ENCODE measurements at regions not wholly inside any gene's neighbourhood (a gene's known extent, or its start where the extent isn't known, plus 50 kb on each side); places are given as distances from the start of the nearest gene placed in this dataset.

DNA sequence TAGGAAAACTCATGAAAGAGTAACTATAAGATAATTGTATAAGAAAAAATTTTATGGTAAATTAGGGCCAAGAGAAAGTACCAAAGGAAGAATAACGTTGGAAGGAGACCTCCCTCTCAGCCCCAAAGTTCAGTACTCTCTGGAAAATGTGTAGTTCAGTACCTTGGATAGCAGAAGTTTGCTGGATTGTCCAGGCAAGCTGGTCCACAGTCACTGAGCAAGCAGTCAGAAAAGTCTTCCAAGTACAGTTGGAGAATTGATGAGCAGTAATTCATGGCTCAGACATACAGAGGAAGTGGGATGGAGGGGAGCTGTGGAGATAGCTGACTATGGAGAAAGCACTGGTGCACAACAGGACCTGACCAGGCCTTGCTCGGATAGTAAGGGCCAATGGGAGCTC lies 598.2 kb upstream of the NDST4 start:
- no peak for DNase-seq

DNA sequence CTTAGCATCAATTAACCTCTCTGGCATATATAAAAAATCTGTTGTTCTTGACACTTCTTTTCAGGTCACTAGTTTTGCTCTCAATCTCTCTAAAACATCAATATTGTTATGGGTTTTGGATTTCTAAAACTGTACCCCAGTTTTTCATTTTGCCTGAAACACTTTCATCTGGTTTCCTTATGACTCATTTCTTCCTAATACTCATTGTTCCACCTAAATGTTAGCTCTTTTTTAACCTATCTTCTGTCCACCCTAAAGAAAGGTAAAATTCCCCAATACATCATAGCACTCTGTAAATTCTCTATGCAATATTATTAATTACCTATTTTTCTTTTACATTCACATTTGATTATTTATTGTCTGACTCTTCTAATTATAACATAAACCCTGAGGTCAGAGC lies 575.5 kb upstream of the NDST4 start:
- DNase-seq = no peak

DNA sequence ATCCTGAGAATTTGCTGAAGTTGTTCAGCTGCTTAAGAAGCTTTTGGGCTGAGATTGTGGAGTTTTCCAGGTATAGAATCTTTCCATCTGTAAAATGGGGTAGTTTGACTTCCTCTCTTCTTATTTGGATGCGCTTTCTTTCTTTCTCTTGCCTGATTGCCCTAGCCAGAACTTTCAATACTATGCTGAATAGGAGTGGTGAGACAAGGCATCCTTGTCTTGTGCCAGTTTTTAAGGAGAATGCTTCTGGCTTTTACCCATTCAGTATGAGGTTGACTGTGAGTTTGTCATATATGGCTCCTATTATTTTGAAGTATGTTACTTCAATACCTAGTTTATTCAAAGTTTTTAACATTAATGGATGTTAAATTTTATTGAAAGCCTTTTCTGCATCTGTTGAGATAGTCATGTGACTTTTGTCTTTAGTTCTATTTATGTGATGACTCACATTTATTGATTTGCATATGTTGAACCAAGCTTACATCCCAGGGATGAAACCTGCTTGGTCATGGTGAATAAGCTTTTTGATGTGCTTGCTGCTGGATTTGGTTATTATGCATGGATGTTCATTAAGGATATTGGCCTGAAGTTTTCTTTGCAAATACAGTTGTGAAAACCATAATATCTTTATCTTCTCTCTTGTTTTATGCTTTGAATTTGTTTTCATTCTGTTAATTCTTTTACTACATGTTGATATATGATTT lies 573.8 kb upstream of the NDST4 start:
- DNase-seq = no peak

DNA sequence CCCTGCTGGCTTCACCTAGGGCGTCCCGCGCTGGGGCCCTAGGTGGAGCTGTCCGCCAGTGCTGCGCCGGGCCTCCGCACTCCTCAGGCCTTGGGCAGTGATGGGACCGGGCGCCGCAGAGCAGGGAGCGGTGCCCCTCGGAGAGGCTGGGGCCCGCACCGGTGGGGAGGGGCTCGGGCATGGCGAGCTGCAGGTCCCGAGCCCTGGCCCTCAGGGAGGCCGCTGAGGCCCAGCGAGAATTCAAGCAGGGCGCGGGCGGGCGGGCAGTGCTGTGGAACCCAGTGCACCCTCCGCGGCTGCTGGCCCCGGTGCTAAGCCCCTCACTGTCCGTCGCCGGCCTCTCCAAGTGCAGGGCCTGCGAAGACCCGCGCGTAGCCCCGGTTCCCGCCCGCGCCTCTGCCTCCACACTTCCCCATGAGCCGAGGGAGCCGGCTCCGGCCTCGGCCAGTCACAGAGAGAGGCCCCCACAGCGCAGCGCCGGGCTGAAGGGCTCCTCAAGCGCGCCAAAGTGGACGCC lies 565.1 kb upstream of the NDST4 start:
- no peak for DNase-seq

DNA sequence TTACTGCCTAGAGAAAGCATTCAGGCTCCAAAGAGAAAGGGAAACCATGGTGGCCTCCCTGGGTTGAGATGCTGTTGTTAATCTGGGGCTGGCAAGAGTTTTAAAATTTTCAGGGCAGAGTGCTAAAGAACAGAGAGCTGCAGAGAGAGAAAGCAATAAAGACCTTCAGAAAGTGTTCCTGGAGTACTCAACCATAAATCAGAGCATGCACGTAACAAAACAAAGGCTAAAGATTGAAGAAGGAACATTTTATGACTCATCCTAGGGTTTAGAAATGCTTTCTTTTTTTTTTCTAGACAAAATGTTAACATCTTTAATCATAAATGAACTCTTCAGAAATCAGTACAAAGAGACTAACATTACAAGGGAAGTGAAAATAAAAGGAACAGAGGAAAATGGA lies 562.3 kb upstream of the NDST4 start:
- no peak for DNase-seq

DNA sequence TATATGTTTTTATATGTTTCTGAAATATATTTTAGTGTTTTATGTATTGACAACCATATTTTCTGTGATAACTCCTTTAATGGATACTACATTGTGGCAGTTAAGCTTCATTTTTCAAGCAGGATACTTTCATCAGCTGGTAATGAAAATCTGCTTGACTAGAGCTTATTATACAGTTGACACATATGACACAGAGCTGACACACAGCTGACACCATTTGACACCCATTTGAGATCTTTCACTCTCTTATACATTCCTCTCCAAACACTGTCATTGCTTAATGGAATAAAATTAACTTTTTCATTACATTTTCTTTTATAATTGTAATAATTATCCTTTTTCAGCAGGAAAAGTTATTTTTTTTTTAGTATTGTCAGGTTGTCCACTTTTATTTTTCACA lies 561.1 kb upstream of the NDST4 start:
- no peak for DNase-seq

DNA sequence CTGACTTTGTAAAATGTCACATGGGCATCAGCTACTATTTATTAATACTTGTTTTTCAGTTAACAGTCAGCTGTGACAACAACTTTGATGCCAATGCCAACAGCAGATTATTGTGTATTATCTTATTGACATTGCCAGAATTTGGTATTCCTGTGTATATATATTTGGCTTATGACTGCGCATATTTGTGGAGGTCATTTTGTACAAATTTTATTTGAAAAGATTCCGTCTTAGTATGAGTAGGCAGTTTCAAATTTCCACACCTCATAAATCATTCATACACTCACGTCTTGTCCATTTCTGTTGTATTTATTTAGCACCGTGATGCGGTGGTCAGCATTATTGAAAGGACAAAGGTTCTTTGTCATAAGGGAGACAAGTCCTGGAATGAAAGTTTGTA lies 558.2 kb upstream of the NDST4 start:
- DNase-seq = no peak

DNA sequence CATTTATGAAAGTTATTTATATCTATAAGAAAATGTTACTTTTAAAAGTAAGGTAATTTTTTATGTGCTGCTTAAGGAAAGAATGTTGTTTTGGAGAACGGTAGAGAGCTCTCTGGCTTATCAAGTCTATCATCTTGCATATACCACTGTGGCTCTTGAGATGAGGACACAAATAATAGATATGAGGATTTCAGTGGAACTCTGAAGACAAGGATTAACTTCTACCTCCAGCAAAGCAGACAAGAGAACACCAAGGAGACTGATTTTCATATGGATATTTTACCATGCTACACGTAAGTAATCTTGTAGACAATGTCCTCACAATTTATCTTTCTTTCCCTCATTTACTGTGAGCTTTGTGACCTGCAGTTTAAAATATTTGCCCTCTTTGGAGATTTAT lies 557.5 kb upstream of the NDST4 start:
- DNase-seq = no peak

DNA sequence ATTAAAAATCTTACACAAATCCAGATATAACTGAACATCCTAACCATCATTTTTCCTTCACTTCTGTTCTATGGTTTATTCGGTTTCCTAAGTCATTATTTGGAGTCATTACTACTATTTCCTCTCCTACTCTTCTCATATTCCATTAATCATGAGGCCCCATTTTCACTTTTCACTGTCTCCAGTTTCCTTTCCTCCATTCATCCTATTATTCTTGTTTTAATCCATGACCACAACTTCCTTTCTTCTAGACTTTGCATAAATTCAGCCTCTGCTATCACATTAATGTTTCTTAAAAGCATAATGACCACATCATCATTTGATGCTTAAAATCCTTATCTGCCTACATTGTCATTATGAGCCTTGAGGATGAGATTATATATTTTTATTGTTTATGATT lies 555.0 kb upstream of the NDST4 start:
- DNase-seq = no peak

DNA sequence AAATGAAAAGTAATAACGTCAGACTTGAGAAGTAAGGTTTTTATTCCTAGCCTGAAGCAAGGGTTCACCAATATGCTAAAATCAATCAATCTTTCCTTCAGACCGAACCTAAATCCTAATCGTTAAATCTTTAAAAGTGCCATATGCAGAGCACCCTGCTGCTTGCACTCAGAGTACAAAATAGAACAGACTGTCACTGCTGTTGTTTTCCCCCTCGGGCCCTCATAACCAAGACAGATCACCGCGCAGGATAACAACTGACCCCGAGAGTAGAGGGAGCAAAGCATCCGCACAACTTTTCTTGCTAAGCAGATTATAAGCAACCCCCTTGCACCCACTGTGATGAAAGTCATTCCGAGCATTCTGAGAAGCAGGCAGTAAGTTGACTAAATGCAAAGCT lies 550.9 kb upstream of the NDST4 start:
- no peak for DNase-seq

DNA sequence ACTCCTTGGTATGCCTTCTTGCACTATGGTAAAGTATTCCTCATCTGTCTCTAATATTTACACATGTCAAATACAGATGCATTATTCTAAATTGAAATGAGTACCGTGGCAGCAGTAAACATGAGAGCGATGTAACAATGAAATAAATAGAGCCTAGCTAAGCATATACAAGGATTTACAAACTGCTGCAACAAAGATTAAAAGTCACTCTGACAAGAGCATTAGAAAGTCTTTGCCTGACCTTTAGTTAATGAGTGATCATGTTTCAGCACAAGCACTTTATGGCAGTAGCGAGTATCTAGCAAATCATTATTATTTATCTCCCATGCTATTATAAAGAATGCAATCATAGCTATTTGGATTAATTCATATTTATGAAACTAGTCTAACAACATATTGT lies 547.0 kb upstream of the NDST4 start:
- DNase-seq = no peak

DNA sequence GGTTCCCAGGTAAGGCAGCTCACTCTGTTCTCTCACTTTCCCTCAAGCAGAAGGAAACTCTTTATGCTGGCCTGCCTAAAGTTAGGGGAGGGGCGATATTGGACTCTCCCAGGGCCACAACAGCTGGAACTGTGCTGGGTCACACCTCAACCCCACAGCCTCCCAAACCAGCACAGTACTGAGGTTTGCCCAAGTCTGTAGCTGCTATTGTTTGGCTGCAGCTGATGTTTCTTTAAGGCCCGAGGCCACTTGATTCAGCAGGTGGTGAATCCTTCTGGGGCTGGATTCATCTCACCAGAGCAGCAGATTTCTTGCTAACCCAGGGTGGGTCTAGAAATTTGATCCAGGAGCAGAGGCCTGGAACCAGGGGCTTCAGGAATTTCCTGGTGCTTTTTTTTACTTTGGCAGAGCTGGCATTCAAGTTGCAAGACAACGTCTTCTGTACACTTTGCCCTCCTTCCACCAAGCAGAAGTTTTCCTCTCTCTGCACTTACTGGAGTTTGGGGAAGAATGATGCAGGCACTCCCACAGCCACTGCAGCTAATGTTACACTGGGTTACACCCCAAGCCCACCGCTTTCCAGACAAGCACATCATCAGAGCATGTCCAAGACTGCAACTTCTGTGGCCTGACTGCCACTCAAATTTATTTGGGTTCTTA lies 544.7 kb upstream of the NDST4 start:
- no peak for DNase-seq

DNA sequence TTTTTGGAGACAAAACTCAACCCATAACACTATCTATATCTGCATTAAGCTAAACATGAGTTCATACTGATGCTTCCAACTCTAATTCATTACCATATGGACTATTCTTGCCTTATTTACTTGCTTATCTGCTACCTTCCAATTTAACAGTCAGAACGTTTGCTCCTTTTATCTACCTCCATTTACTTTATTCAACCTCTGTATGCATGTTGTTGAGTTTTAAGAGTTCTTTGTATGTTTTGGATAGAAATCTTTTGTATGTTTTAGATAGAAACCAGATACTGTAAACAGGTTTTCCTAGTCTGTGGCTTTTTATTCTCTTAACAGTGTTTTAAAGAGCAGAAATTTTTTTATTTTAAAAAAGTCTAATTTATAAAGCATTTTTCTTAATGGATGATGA lies 542.2 kb upstream of the NDST4 start:
- DNase-seq = no peak

DNA sequence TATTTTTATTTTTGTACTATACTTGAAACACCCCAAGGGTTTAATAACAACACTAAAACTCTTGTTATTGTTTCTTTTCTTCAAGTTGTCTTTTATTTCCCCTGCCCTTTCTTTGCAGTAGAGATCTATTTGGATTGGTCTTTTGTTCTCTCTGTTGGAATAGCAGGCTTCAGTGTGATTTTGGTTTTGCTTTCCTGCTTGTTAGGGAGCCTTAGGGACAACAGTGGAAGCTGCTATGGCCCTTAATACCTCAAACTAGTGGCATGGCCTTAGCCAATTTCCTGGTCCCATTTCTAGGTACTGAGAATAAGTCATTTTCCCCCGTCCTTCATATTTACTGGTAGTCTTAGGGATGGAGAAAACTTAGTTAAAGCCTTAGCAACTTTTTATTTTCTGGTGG lies 535.4 kb upstream of the NDST4 start:
- DNase-seq = no peak

DNA sequence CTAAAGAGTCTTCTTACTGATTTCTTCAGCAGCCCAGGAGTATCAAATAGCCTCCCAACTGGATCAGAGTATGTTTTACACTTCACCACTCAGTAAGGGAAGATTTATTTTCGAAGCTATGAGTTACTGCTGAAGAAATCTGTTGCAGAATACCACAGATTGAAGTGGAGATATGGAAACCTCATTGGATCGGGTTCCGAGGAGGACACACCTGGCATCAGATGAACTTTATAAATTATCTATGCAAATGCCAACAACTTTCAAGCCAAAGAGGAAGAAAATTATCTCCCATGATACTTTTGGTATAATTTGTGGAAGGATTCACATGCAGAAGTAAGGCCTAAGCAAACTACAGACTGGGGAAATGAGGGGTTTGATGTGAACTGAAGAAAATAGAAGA lies 515.9 kb upstream of the NDST4 start:
- DNase-seq = no peak

DNA sequence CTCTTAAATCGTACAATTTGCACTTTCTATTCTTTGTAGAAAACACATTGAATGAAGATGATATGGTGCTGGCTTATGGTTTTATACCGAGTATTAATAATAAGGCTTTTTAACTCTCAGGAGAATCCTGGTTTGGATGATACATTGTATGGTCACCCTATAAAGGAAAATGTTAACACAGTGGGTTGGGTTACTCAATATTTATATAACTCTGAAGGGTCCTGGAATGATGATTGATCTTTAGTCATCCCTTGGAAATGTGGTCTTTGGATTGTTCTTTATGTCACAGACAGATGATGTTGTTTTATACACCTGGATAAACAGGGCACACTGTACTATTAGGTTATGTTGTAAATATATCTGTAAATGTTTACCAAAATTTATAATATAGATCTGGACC lies 496.2 kb upstream of the NDST4 start:
- no peak for DNase-seq

DNA sequence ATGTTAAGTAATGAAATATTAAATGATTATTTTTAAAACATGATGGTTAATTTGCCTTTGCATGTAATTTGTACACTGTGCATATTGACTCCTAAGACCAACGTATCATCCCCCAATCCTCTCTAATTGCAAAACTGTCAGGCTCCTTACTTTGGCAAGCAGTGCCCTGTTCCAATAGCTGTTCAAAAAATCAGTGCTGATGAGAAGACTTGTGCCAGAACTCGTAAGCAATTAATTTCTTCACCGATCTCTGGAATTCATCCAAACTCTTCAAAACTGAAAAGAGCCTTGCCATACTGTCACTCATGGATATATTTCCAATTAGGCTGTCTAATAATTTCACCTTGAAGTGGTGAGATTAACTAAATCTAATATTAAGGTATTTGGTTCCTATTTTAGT lies 493.9 kb upstream of the NDST4 start:
- no peak for DNase-seq

DNA sequence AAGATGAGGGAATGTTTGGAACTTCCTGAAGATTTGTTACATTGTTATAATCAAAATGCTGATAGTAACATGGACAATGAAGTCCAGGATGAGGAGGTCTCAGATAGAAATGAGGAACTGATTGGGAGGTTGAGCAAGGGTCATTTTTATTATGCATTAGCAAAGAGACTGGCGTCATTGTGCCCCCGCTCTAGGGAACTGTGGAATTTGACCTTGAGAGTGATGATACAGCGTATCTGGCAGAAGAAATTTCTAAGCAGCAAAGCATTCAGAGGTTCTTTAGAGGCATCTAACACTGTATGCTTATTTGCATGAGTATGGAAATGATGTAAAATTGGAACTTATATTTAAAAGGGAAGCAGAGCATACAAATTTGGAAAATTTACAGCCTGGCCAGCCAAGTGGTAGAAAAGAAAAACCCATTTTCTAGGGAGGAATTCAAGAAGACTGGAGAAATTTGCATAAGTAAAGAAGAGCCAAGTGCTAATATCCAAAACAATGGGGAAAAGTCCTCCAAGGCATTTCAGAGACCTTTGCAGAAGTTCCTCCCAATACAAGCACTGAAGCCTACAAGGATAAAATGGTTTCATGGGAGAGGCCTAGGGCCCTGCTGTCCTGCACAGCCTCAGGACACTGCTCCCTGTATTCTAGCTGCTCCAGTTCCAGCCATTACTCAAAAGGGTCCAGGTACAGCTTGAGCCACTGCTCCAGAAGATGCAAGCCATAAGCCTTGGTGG lies 483.0 kb upstream of the NDST4 start:
- no peak for DNase-seq

DNA sequence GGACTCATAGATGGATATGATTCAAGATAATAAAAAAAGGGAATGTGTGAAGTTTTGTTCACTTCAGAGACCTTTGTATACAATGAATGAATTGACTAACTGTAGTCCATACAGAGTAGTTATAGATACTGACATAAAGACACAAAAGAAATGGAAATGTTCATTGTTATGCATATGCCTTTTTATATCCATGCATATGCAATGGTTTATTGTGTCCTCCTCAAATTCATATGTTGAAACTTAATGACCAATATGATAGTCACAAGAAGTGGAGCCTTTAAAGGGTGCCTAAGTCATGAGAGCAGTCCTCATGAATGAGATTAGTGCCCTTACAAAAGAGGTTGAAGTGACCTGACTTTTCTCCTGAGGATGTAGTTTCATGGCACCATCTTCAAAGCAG lies 467.5 kb upstream of the NDST4 start:
- DNase-seq = no peak

DNA sequence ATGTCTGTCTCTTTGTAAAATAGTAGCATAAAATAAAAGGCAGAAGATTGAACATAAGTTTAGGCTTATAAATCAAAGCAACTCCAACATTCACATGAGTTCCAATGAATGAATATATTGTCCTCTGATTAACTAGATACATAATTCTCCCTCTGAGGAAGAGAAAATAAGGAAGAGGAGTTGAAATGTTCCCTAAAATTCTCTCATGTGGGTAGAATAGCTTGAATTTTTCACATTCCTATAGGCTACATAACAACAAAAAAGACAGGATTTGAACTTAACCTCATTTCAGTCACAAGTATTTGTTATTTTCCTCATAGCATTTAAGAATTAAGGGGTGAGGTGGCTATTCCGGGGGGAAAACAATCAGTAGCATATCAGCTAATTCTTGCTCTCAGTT lies 462.4 kb upstream of the NDST4 start:
- DNase-seq = no peak

DNA sequence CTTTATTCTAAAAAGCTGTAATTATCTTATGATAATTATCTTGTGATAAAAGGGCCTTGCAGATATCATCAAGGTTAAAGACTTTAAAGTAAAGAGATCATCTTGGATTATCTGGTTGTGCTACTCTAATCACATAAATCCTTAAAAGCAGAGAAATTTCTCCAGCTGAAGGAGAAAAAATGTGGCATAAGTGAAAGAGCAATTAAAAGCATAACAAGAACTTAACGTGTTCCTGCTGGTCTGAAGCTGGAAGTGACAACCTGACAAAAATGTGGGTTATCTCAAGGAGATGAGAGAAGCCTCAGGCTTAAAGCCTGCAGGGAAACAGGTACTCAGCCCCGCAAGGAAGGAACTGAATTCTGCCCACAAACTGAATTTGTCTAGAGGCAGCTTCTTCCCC lies 449.1 kb upstream of the NDST4 start:
- DNase-seq = no peak

DNA sequence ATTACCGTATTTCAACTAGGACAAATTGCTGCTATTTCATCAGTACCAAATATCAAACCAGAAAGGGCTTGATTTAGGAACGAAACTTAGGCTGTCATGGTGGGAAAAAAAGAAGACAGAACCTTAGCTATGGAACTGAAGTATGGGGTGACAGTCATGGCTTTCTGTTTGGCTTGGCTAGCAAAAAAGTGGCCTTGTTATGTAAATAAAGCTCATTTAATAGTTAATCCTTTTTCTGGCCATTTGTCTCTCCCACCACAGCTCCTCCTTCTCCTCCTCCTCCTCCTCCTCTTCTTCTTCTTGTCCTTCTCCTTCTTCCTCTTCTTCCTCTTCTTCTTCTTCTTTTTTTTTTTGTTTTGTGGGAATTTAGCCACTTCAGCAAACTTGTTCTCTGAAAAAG lies 434.7 kb upstream of the NDST4 start:
- DNase-seq = no peak

DNA sequence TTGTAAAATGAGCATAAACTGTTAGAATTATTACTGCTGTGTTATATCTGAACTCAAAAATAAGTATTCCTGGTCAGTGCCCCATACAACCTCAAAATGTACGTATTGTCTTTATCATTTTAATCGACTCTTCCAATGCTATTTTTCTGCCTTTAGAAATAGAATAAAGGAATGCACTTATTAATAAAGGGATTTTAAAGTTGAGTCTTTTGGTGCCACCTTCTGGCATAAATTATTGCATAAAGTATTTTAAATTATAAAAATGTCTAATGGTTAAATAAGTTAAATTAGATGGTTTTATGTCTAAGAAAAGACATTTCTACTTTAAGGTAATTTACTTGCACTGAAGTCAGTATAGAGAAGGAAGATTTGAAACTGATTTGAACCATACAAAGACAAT lies 424.0 kb upstream of the NDST4 start:
- DNase-seq = no peak

DNA sequence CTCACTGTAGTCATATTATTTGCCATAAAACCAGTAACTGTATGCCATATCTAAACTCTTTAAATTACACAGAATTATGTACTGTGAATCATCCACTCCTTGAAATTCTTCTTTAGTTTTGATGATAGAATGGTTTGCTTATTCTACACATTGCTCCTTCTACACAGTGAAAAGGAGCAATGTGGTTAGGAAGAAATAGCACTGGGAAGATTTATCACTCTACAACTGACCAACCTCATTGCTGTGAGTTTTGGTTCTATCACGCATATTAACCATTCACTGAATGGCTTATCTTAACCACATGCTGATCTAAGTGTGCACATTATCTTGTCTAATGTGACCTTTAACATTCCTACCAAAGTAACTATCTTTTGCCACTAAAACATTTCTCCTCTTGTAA lies 415.7 kb upstream of the NDST4 start:
- no peak for DNase-seq

All from NCI-H1105 (cell line).